Left lobe of liver (tissue), 2 donors: ENCODE measurements at regions not wholly inside any gene's neighbourhood (a gene's known extent, or its start where the extent isn't known, plus 50 kb on each side); places are given as distances from the start of the nearest gene placed in this dataset.

ENCODE experiments used
- ATAC-seq: fragments of 200-7000 bp; cut with Tn5 transposase; one replicate; pipeline ENCODE4 v1.9.1; 2020; ENCODE audit warnings: mild to moderate bottlenecking, moderate library complexity
- DNase-seq: peaks from one replicate; pipeline ENCODE4 v3.0.0-alpha.2; 2020; ENCODE audit warnings: low spot score
- donor health status: DM: no; HTN: no; CAD: no; lungs with moderate emphysema.
- donor health status: DM: no; HTN: yes; CAD: no.

DNA sequence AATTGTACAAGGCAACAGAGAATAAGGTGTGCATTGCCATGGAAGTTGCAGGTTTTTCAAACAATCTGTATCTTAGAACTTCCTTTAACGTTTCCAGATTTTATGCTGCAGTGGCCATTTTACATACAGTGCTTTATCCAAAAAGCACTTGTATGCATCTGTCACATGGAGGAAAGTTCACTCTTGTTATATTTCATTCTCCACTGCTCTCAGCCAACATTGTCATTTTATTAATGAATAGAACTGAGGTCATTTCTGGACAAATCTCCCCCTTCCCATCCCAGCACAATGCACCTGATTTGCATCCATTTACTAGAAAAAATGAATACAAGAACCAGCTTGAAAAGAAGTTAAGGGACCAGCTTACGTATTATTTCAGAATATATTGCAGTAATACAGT lies 342.0 kb downstream of the USP25 start:
- no peak for DNase-seq
- no peak for ATAC-seq

DNA sequence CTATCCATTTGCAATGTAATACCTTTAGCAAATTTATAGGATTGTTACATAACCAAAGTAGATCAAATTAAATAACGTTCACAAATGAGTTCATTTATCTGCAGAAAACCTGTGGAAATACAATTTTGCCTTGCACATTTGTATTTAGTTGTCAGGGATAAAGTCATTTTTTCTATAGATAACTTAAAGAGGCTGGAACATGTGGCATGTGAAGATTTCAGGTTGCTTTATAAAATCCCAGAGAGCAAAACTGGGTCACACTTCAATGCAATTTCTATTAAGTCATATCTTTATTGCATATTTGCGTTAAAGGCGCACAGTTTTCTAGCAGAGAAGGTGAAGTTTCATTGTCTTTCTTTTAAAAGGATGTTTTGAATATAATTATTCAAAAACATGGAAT lies 342.4 kb downstream of the USP25 start:
- no peak for ATAC-seq
- no peak for DNase-seq

DNA sequence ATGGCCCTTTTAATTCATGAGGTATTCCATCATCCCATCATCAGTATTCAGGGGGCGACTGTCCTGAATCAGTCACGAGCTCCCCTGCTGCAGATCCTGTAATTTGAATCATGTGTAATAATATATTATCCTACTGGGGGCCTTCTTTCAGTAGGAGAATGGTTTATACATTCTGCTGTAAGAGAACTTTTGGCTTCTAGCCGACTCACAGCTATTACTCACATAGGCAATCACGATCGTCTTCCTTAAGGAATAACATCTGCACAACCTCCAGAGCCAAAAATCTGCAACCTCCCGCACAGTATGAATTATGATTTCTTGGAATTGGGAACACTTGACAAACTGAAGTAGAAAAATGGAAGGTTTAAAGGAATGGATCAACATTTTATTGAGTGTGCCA lies 343.0 kb downstream of the USP25 start:
- no peak for ATAC-seq

DNA sequence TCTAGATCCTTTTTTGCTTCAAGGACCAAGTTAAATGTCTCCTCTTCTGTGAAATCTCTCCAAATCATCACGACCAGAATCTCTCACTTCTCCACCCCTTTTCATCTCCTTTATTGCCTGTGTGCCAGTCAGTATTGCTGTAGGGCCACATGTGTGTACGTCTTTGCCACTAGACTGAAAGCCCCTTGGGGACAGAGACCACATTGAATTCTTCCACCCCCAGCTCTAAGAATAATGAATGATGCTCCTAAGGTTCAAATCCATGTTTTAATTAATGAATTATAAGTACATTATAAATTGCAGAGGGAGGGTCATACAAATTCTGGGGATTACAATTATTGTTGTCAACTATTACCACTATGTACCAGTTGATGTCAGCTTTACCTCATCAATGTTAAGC lies 343.8 kb downstream of the USP25 start:
- no peak for ATAC-seq
- no peak for DNase-seq

More for the DNA sequence above, 343.0 kb downstream of the USP25 start:
- DNase-seq, result no peak

DNA sequence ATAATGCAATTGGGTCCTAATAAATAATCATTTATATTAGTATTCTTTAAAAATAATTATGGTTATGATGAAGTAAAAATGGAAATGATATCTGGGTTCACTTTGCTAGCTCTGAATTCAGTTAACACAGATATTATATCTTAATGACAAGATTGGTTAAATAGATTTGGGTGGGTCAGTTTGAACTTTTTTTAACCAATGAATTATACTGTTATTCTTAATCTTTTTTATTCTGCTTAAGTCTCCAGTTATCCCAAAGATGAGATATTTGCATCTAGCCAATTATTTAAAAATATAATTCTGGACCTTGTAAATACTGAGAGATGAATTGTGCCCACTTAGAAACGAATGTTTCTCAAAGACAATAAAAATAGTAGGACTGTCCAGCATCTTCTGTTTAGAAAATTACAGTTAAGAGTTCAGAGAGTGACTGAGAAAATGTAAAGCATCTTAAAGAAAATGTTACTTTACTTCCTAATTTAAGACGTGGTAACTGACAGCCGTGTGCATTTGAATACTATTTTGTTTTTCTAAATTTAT lies 345.2 kb downstream of the USP25 start:
- ATAC-seq, result no peak
- no peak for DNase-seq

DNA sequence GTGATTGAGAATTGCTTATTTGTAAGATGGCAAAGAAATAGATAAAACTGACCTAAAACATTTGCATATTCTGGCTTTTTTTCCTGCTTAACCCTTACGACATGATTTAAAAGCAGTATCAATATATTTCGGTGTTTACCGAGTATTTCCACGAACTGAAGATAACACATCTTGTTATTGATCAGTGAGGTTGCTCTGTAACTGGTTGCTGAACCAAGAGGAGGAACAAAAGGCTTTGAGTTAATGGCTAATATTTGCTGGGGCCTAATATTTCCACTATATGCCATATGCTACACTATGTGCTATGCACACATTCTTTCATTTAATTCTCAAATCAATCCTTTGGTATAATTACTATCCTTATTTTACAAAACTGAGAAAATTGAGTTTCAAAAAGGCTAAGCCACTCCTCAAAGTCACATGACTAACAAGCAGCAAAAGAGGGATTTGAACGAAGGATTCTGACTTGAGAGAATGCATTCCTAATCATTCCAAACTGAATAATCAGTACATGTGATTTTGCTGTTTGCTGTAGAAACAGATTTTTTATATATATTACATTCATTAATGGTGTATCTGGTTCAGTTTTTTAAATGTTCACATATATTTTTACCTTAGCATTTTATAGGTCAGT lies 346.0 kb downstream of the USP25 start:
- no peak for DNase-seq
- no peak for ATAC-seq

DNA sequence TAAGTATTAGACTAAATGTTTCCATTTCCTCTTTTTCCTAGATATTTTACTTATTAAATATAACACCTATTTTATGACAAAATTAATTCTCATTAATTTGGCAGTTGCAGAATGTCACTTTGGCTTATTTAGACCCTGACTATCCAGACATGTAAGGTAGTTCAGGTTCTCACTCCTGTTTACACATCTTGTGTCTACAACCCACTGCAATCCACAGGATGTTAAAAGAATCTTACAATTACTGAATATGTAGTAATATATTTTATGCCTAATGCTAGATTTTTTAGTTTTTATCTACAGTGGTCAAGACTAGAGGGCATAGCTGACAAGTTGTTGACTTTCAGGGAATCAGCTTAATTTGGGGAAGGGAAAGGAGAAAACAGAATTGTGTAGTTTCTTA lies 346.7 kb downstream of the USP25 start:
- no peak for DNase-seq
- no peak for ATAC-seq

DNA sequence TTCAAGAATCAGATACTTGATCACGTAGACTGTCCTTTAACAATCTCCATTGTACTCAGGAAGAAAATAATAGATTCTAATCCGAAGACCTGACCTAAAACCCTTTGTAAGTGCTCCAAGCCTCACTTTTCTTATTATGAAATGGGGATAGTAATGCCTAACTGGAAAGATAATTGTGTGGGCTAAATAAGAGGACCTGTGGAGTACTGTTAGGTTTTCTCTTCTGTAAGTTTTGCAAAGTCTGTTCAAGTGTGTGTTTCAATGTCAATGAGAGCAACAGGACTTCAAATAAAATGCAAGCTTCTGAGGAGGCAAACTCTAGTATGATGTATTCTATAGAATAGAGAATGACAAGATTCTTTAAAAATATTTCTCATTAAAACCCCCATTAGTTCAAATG lies 348.6 kb downstream of the USP25 start:
- ATAC-seq, result no peak

DNA sequence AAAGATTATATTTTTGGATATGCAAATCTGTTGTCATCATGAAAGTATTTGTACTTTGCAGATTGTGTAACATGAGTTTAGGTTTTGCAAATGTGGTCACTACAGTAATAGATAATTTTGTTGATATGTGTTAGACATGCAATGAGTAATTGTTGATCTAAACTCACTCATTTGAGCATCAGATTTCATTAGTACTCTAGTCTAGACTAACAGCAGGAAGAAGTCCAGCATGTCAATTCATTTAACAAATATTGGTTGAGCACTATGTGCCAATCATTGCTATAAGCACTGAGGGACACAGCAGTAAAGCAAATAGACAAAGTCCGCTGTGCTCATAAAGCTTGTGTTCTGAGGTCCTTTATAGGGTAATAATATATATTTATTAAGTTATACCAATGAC lies 350.0 kb downstream of the USP25 start:
- ATAC-seq (peak; percentile 37), DNase-seq (no peak)

More for the DNA sequence above, 348.6 kb downstream of the USP25 start:
- DNase-seq, result no peak

DNA sequence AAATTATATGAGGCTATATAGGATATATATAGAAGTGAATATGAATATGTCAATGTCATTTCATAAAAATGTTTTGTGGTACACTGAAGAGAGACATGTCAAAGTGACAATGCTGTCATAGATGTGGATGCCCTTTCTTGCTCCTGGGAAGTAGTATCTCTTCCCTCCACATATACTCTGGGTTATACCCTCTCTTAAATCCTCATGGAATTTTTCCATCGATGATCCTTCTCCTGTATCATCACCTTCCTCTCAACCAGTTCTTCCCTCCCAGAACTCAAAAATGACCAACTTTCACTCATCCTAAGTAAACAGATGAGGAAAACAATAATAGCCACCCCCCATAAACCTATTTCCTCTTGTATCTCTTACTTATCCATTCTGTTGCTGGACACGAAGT lies 351.5 kb downstream of the USP25 start:
- ATAC-seq (no peak), DNase-seq (no peak)

DNA sequence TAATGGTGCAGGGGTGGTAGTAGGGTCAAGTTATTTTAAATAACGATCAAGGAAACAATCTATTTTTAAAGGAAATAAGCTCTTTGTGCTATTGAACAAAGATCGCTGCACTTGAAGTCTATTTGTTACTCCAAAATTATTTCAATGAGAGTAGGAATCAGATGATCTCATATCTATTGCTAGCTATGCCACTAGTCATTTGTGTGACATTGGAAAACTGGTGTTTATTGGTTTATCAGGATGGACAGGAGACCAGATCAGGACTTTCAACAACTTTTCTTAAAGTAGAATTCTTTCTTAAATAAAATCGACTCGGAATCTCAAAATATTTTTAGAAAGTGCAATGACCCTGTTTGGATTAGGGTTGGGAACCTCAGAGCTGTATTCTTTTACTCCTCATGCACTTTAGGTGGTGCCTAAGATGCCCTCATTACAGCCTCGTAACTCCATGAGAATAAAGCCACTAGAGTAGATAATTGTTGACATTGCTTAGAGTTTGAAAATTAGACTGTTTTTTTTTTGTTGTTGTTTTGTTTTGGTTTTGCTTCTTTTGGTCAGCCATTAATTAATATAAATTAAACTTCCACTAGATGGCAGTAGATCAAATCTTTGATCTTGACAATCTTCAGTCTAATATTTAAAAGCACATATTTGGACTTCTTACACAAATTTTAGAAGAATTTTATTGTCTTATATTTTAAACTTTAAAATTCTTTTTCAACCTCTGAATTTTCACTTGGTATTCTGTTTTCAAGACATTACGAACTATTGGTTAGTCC lies 352.4 kb downstream of the USP25 start:
- DNase-seq, result no peak
- peak; percentile 77 for ATAC-seq

DNA sequence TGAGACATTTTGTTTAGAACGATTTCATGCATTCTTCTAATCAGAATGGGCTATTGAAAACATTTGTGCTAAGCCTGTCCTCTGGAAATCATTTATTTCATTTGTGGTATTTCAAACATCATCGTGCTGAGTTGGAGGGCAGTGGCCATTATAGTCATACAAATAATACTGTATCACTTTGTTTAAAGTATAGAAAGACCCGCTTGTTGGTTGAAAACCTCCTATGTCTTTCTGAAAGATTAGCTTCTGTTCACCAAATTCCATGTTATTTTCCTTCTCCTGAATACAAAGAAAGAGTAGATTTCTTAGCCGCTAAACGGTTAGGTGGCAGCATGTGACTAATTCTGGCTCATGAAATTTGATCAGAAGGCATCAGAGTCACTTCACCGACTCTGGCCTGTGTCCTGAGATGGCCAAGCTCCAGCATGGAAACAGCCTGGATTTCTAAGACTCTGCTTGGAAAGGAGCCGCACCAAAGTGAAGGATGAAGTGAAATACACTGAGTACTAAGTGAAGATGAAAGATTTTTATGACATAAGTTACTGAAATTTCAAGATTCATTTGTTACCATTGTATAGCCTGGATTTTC lies 355.1 kb downstream of the USP25 start:
- DNase-seq (no peak), ATAC-seq (peak; percentile 68)

DNA sequence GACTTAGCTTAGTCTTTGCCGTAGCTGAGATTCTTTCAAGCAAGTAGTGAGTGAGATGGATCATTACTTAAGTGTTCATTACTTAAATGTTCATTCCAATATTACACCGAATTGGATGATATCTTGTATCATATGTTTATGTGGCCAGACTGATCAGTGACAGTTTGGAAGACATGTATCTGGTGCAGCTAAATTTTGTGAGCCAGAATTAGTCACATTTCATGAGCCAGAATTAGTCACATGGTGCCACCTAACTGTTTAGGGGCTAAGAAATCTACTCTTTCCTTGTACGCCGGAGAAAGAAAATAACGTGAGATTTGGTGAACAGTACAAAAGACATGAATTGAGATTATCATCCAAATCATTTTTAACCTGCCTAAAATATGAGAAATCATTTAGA lies 355.6 kb downstream of the USP25 start:
- no peak for DNase-seq
- ATAC-seq, result no peak

DNA sequence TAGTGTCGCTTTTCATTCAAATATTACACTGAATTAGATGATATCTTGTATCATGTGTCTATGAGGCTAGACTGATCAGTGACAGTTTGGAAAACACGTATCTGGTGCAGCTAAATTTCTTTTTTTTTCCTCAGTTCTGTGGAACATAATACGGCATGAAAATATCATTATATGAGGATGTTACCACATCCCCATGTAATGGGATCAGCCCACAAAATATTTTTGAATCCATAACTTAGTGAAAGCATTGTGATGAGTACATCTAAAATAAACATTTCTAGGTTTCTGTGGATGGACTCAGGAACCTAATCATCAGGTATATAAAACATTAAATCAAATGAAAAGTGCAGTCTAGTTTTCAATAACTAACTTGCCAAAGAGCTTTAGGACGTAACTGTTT lies 356.3 kb downstream of the USP25 start:
- no peak for DNase-seq
- no peak for ATAC-seq

DNA sequence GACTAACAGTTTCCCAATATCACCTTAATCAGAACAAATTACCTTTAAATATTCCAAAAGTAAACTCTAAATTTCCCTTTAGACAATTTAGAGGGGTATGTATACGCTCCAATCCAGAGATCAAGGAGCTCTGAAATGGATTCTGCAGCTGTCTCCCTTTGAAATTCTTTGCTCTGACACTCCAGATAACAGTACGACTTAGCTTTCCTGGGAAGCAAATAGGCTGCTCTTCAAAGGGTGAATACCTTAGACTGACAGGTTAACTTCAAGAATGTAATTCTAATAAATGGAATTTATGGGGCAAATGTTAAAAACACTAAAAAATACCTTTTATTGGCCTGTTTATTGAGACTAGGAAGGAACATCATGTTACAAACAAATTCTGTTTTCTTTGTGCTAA lies 357.2 kb downstream of the USP25 start:
- DNase-seq, result no peak
- ATAC-seq, result no peak

DNA sequence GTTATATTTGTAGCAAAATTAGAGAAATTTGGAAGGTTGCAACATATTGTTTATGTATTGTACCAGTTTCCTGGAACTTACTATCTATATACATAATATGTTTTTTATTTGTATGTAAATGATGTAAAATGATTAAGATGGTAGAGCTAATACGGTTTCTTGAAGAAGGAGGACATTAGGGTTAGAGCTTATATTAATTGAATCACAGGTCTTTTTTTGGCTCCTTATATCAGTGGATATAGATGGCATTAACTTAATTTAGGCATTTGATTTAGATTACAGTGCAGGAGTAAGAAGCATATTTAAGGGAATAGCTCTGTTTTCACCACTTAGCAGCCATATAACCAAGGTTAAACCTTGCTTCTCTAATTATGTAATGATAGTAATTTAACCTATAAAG lies 357.7 kb downstream of the USP25 start:
- ATAC-seq, result no peak
- DNase-seq, result no peak

DNA sequence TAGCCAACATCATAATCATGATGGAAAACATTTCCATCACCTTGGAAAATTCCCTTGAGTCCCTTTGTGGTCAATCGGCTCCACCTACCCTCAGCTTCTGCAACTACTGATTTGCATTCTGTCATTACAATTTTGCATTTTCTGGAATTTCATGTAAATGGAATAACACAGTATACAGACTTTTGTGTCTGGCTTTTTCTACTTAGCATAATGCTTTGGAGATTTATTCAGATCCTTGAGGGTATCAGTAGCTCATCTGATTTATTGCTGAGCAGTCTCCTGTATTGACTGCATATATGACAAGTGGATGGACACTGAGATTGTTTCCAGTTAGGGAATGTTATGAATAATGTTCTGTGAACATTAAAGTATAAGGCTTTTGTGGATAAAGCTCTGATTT lies 358.3 kb downstream of the USP25 start:
- ATAC-seq (no peak), DNase-seq (no peak)

DNA sequence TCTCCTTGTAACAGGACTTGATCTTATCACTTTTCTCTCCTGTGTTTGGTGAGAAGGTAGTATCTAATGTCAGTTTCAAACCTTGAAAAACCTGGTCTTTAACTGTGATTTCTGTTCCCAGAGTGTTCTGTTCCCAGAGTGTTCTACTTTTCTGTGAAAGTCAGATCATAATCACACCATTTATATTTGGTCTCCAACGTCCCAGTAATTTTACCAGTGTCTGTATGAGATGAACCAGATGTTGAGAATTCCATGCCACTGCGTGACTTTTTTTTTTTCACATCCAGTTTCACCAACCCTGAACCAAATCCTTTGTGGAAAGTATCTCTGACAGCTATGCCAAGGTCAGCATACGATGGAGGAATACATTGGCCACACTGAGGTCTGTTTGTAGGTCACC lies 365.2 kb downstream of the USP25 start:
- no peak for DNase-seq
- ATAC-seq, result no peak

DNA sequence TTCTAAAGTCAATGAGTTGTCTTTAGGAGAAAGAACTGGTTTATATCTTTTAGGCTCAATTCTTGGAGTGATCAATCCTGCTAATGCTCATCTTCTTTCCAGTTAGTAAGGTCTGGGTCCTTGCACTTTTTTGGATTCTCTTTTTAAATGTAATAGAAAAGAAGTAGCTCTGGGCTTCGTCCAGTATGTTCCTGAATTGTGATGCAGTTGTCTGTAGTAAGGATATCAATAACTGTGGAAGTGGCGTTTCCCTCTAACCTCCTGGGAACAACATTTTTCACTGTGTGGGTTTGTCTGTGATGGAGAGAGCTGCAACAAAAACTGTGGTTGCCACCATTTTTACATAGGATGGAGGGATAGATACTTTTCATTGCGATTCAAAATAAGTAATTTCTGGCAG lies 367.2 kb downstream of the USP25 start:
- DNase-seq (no peak), ATAC-seq (no peak)

DNA sequence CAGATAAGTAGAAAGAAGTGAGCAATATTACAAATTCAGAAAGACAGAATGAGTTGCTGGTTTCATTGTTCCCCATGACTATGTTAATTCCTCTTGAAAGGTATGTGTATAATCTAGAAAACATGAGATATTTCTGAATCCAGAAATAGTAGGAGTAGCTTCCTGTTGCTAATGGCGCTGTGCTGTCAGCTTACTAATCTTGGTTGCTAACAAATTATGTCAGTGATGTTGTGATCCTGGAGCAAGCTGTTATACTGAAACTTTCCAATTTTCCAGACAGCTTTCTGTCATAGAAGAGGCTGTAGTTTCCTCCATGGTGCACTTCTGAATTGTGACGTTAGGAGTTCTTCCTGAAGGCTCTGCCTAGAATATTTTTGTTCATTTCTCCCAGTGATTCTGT lies 372.3 kb downstream of the USP25 start:
- no peak for ATAC-seq
- no peak for DNase-seq

DNA sequence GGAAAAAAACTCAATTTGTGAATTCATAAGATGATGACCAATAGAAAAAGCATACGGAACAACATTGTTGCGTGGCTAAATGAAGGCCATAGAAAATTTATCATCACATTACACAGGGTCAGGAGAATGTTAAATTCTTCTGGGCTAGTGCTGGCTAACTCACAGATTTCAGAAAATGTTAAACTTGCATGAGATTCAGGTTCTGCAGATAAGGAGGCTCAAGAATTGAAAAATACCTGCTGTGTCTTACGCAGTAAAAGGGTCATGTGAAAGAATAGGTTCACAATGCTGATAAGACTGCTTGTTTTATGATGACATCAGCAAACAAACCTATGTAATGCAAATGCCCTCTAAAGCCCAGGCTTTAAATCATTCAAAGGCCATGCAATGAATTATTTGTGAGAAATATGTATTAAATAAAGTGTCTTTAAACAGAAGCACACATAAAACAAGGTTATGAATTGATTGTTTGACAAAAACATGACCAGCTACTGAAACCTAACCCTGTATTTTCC lies 378.8 kb downstream of the USP25 start:
- DNase-seq (no peak), ATAC-seq (no peak)
